ENCODE measurements at regions not wholly inside any gene's neighbourhood (a gene's known extent, or its start where the extent isn't known, plus 50 kb on each side); places are given as distances from the start of the nearest gene placed in this dataset.
A peak's percentile ranks its signal among the peaks of the same experiment; 100 is the strongest.

- Histone ChIP-seq H3K36me3 (ENCODE audit: control insufficient read depth in 2 of 2, insufficient read depth in 1 of 2, low read length in 2 of 2) (no peaks in the 10 kb centered on the region), H3K4me1 (ENCODE audit: control insufficient read depth, insufficient read depth, low read length) (no peaks in the 10 kb centered on the region), H3K4me3 (ENCODE audit: low read depth, low read length) (no peak overlapping the region), H3K27ac (ENCODE audit: extremely low read depth, low read depth, low read length) (no peak overlapping the region), H3K9me3 (ENCODE audit: control insufficient read depth, insufficient read depth, low read depth, low read length) (no peaks in the 10 kb centered on the region)
- CTCF ChIA-PET, result no interaction called here
- TF ChIP-seq TSHZ1 (tag by site-specific recombination; IDR thresholded peaks at IDR 0.05; ENCODE audit: borderline replicate concordance), result no peak
- TF ChIP-seq YY2 (tag by site-specific recombination; IDR thresholded peaks at IDR 0.05), result no peak
- peak; percentile 35; the same call in 1 of the 2 replicates for TF ChIP-seq ZFHX2 (tag by site-specific recombination; conservative IDR thresholded peaks at IDR 0.05)
- TF ChIP-seq EGR2 (tag by site-specific recombination; IDR thresholded peaks at IDR 0.05; ENCODE audit: low read depth), result 0 out of 2 replicates have a peak, but pooled peaks have one; percentile 27
- TF ChIP-seq ZEB2 (tag by site-specific recombination; IDR thresholded peaks at IDR 0.05), result no peak
- POLR2A ChIA-PET, result no interaction called here
Measured at GRCh38 chr3:89644716-89645115, 537.3 kb downstream of the EPHA3 start.

GRCh38 chr3:89649431-89649830 is 542.0 kb downstream of the EPHA3 start:
- no peaks in the 10 kb centered on the region for H3K9me3 ChIP-seq (ENCODE audit: control insufficient read depth, insufficient read depth, low read depth, low read length)
- no peak overlapping the region for H3K27ac ChIP-seq (ENCODE audit: extremely low read depth, low read depth, low read length)
- no peak overlapping the region for H3K4me3 ChIP-seq (ENCODE audit: low read depth, low read length)
- TF ChIP-seq ZNF610 (tag by site-specific recombination; IDR thresholded peaks at IDR 0.05; ENCODE audit: borderline replicate concordance), result no peak
- no peak for TF ChIP-seq ZNF280D (tag by site-specific recombination; IDR thresholded peaks at IDR 0.05)
- no peak for TF ChIP-seq GFI1B (tag by site-specific recombination; IDR thresholded peaks at IDR 0.05)
- TF ChIP-seq BCL11A (tag by site-specific recombination; IDR thresholded peaks at IDR 0.05; ENCODE audit: low read depth), result no peak
- TF ChIP-seq ZNF341 (tag by site-specific recombination; IDR thresholded peaks at IDR 0.05; ENCODE audit: low read depth), result no peak
- no peak for TF ChIP-seq ELK4 (IDR thresholded peaks at IDR 0.05; ENCODE audit: borderline replicate concordance, low read depth, low read length)
- no peak for TF ChIP-seq ZNF175 (tag by site-specific recombination; IDR thresholded peaks at IDR 0.05)
- no peak for TF ChIP-seq ZNF19 (tag by site-specific recombination; IDR thresholded peaks at IDR 0.05; ENCODE audit: low read depth)
- no peak for TF ChIP-seq ZNF37A (tag by site-specific recombination; IDR thresholded peaks at IDR 0.05)
- TF ChIP-seq ZNF585B (tag by site-specific recombination; IDR thresholded peaks at IDR 0.05), result no peak
- no peak for TF ChIP-seq ZNF223 (tag by site-specific recombination; IDR thresholded peaks at IDR 0.05)
- no peak for TF ChIP-seq ZNF571 (tag by site-specific recombination; IDR thresholded peaks at IDR 0.05)
- TF ChIP-seq ZNF114 (tag by site-specific recombination; IDR thresholded peaks at IDR 0.05), result no peak
- TF ChIP-seq ZEB2 (tag by site-specific recombination; IDR thresholded peaks at IDR 0.05), result no peak
- no peak for TF ChIP-seq ZBTB1 (tag by site-specific recombination; IDR thresholded peaks at IDR 0.05)
- no peak for TF ChIP-seq ZNF214 (tag by site-specific recombination; IDR thresholded peaks at IDR 0.05; ENCODE audit: borderline replicate concordance)
- TF ChIP-seq ZNF544 (tag by site-specific recombination; IDR thresholded peaks at IDR 0.05), result no peak
- no peak for TF ChIP-seq ZNF777 (tag by site-specific recombination; IDR thresholded peaks at IDR 0.05; ENCODE audit: borderline replicate concordance)
- H3K4me1 ChIP-seq (ENCODE audit: control insufficient read depth, insufficient read depth, low read length), result no peaks in the 10 kb centered on the region
- no peaks in the 10 kb centered on the region for H3K36me3 ChIP-seq (ENCODE audit: control insufficient read depth in 2 of 2, insufficient read depth in 1 of 2, low read length in 2 of 2)
- ChIA-PET POLR2A (no interaction called here), CTCF (no interaction called here)

Measured in HEK293 (cell line).